Aorta (tissue), 5 donors: ENCODE measurements at regions not wholly inside any gene's neighbourhood (a gene's known extent, or its start where the extent isn't known, plus 50 kb on each side); places are given as distances from the start of the nearest gene placed in this dataset.

Experiments used
- ATAC-seq: fragments of 200-7000 bp; cut with Tn5 transposase; one replicate; pipeline ENCODE4 v1.9.1; 2022; ENCODE audit warnings: moderate library complexity; ENCODE audit not compliant: low FRiP score
- DNase-seq, 2 donors: peaks; one replicate each; pipeline ENCODE4 v3.0.0-alpha.2; 2020
- H3K27ac ChIP-seq, 2 donors: one replicate each; pipeline ENCODE4 v1.5.1; 2013; ENCODE audit warnings: low read length in 2 of 2, mild to moderate bottlenecking in 2 of 2, moderate library complexity in 2 of 2, control low read depth in 1 of 2, inconsistent platforms in 1 of 2, low read depth in 1 of 2
- H3K27me3 ChIP-seq, 2 donors: one replicate each; pipeline ENCODE4 v1.6.1; 2013; ENCODE audit warnings: control low read depth in 1 of 2, low read length in 1 of 2, mild to moderate bottlenecking in 1 of 2, moderate library complexity in 1 of 2; ENCODE audit not compliant: insufficient read depth in 2 of 2, control insufficient read depth in 1 of 2
- H3K36me3 ChIP-seq, 2 donors: one replicate each; pipeline ENCODE4 v1.6.1; 2013; ENCODE audit warnings: control low read depth in 1 of 2, low read length in 1 of 2, mild to moderate bottlenecking in 1 of 2; ENCODE audit not compliant: insufficient read depth in 2 of 2, control insufficient read depth in 1 of 2
- H3K4me1 ChIP-seq, 2 donors: one replicate each; pipeline ENCODE4 v1.6.1; 2013; ENCODE audit warnings: low read length in 2 of 2, control low read depth in 1 of 2, mild to moderate bottlenecking in 1 of 2, moderate library complexity in 1 of 2; ENCODE audit not compliant: insufficient read depth in 2 of 2, control insufficient read depth in 1 of 2
- H3K4me3 ChIP-seq, 2 donors: one replicate each; pipeline ENCODE4 v1.5.1; 2013; ENCODE audit warnings: low read length in 2 of 2, control low read depth in 1 of 2, mild to moderate bottlenecking in 1 of 2
- H3K9me3 ChIP-seq: one replicate; pipeline ENCODE4 v1.6.1; 2013; ENCODE audit warnings: mild to moderate bottlenecking, low read length; ENCODE audit not compliant: control insufficient read depth
- WGBS, 2 donors: extraction: QIAGEN DNeasy Blood & Tissue Kit; methylation state at CpG; one replicate each; pipeline ENCODE4 v1.1.7; 2013; 5-methylcytosine and 5-hydroxymethylcytosine counted together
- intact Hi-C, 2 donors: fragments of 100-400 bp; cut with DNase I; formaldehyde crosslinking; loops; one replicate each; pipeline versions ENCODE4 v1.14.2 to v1.15.0; 2022
- donor health status: healthy with polysubstance abuse.
- donor health status: Bipolar disorder and iron deficiency.
- donor health status: DM: no; HTN: no; CAD: no.
- donor health status: DM: no; HTN: no; CAD: no.
- donor health status: DM: yes; HTN: yes; CAD: no.

DNA sequence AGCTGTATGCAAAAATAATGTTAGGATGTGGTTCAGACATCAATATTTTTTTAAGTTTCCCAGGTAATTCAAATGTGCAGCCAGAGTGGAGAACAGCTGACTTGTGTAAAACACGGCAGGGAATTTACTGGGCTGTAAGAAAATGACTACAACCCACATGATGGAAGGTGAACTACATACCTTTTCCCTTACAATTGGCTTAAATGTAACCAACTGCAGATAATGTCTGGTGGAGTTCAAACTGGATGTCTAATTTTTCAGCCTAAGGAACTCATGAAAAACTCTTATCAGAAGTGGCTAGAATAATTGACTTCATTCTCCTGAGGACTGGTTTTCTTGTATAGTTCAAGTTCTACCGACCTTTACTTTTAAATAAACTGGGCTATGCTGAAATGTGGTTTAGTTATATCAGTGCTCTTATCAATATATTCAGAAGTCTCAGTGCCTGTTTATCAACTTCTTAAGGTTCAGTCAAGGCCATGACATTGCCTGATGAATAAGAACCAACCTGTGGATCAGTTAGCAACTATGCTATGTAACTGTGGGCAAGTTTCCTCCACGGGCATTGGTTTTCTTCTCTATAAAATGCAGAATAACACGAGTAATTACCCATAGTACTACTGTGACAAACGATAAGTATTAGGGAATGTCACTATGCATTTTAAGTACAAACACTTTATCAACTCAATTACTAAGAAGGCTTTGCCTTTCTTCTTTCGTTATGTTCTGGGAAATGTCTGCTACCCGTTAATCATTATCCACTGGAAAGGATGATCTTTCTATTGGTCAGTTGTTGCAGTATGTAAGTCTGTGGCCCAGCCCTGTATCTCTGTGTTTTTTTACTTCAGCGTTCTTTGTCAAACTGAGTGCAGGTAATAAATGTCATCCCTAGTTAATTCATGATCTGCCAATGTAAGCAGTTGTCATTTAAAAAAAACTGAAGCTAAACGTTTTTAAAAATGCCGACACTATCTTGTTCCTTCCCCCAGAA lies 181.6 kb downstream of the PCDH7 start:
- intact Hi-C loops, result loop anchor here in 1 of 2 donors (2.0 kb wide), 1 partner anchor 51 kb away; no protein-coding TSS in a partner anchor
- no peaks in the 10 kb centered on the region for H3K27me3 ChIP-seq
- WGBS, 2 donors, result 69 to 71% methylated on average over 10 of the region's 10 CpGs
- H3K9me3 ChIP-seq, result no peaks in the 10 kb centered on the region
- no peaks in the 10 kb centered on the region for H3K36me3 ChIP-seq
- DNase-seq (no peak), ATAC-seq (no peak)
- H3K4me1 ChIP-seq, result peaks cover 0 to 13% of the 10 kb centered on the region in 2 donors
- no peak overlapping the region for H3K27ac ChIP-seq
- H3K4me3 ChIP-seq, result no peak overlapping the region

GRCh38 chr4:30903502-30904214 lies 183.5 kb downstream of the PCDH7 start:
- no peak for DNase-seq
- H3K36me3 ChIP-seq, result no peaks in the 10 kb centered on the region
- ATAC-seq, result no peak
- intact Hi-C loops, result loop anchor here in 1 of 2 donors (2.0 kb wide), 1 partner anchor 53 kb away; no protein-coding TSS in a partner anchor
- H3K27me3 ChIP-seq, result no peaks in the 10 kb centered on the region
- H3K9me3 ChIP-seq, result no peaks in the 10 kb centered on the region
- no peak overlapping the region for H3K27ac ChIP-seq
- no peak overlapping the region for H3K4me3 ChIP-seq
- H3K4me1 ChIP-seq, result peaks cover 0 to 13% of the 10 kb centered on the region in 2 donors

GRCh38 chr4:30904215-30904555 lies 184.0 kb downstream of the PCDH7 start:
- Histone ChIP-seq H3K4me1 (peaks cover 0 to 13% of the 10 kb centered on the region in 2 donors), H3K9me3 (no peaks in the 10 kb centered on the region), H3K36me3 (no peaks in the 10 kb centered on the region), H3K4me3 (no peak overlapping the region), H3K27ac (no peak overlapping the region), H3K27me3 (no peaks in the 10 kb centered on the region)
- no peak for DNase-seq
- intact Hi-C loops, result no loop called here
- no peak for ATAC-seq
- 71 to 75% methylated on average over 2 of the region's 2 CpGs for WGBS, 2 donors

DNA sequence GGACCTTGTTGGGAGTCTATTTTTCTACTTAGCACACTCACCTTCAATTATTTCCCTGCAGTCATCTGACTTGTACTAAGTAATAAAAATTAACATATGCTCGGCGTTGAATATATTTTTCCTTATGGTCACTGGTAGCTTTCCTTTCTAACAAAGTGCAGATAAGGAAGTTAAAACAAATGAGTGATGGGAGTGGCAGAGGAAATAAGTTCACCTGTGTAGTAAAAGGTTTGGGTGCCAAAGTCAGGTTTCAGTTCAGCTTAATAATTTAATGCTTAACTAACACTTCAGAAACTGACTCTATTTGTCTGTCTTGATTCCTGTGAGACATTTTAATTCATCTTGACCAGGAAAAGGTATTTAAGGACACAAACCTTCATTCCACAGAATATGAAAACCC lies 184.4 kb downstream of the PCDH7 start:
- H3K9me3 ChIP-seq, result no peaks in the 10 kb centered on the region
- H3K27ac ChIP-seq, result no peak overlapping the region
- intact Hi-C loops, result no loop called here
- no peaks in the 10 kb centered on the region for H3K27me3 ChIP-seq
- no peaks in the 10 kb centered on the region for H3K36me3 ChIP-seq
- DNase-seq, result no peak
- H3K4me3 ChIP-seq, result no peak overlapping the region
- ATAC-seq, result no peak
- H3K4me1 ChIP-seq, result peaks cover 0 to 13% of the 10 kb centered on the region in 2 donors
- WGBS, 2 donors, result 91 to 96% methylated on average over 2 of the region's 2 CpGs

DNA sequence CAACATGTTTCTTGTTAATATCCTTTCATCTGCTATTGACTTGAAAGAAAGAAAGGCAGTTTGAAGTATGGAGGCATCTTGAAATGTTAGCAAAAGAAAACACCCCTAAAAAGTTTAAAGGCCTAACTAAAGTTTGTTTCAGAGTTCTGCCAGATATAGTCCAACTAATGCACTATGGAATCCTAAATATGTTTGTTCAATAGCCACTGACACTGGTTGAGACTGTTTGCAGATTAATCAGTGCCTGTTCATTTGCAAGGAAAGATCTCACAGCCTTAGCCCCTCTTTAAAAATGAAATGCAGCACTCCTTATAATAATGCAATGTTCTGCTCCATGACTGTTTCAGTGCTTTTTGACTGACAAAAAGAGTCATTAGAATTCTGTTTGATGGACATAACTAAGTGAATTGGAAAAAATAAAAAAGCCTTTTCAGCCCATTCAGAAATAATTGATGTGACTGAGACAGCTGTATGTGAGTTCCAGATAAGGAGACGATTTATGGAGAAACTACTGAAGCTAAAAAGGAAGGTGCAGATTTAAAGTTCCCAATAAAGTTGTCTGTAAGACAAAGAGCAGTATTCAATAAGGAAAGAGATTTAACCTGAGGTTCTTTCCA lies 192.0 kb downstream of the PCDH7 start:
- Histone ChIP-seq H3K9me3 (no peaks in the 10 kb centered on the region), H3K4me1 (peaks cover 2 to 3% of the 10 kb centered on the region in 2 donors), H3K4me3 (no peak overlapping the region), H3K36me3 (no peaks in the 10 kb centered on the region), H3K27ac (no peak overlapping the region), H3K27me3 (no peaks in the 10 kb centered on the region)
- 2 to 3% methylated on average over 1 of the region's 1 CpG for WGBS, 2 donors
- intact Hi-C loops, result no loop called here
- no peak for ATAC-seq
- DNase-seq, result no peak

- DNase-seq (no peak), ATAC-seq (no peak)
- 85 to 86% methylated on average over 5 of the region's 5 CpGs for WGBS, 2 donors
- H3K4me3 ChIP-seq, result no peak overlapping the region
- intact Hi-C loops, result no loop called here
- no peaks in the 10 kb centered on the region for H3K27me3 ChIP-seq
- no peaks in the 10 kb centered on the region for H3K9me3 ChIP-seq
- H3K4me1 ChIP-seq, result peaks cover 2 to 3% of the 10 kb centered on the region in 2 donors
- H3K27ac ChIP-seq, result no peak overlapping the region
- H3K36me3 ChIP-seq, result peaks cover 0 to 2% of the 10 kb centered on the region in 2 donors
Measured at GRCh38 chr4:30916337-30917274, 196.4 kb downstream of the PCDH7 start.

GRCh38 chr4:30917946-30918345 lies 197.8 kb downstream of the PCDH7 start:
- no peak overlapping the region for H3K4me3 ChIP-seq
- H3K4me1 ChIP-seq, result peaks cover 0 to 2% of the 10 kb centered on the region in 2 donors
- intact Hi-C loops, result no loop called here
- peaks cover 0 to 2% of the 10 kb centered on the region in 2 donors for H3K36me3 ChIP-seq
- DNase-seq (no peak), ATAC-seq (no peak)
- H3K27me3 ChIP-seq, result no peaks in the 10 kb centered on the region
- H3K27ac ChIP-seq, result no peak overlapping the region
- no peaks in the 10 kb centered on the region for H3K9me3 ChIP-seq

- ATAC-seq (no peak), DNase-seq (no peak)
- WGBS, 2 donors, result 93 to 100% methylated on average over 1 of the region's 1 CpG
- intact Hi-C loops, result no loop called here
- Histone ChIP-seq H3K27ac (no peak overlapping the region), H3K4me3 (no peak overlapping the region), H3K9me3 (no peaks in the 10 kb centered on the region), H3K36me3 (peaks cover 0 to 2% of the 10 kb centered on the region in 2 donors), H3K27me3 (no peaks in the 10 kb centered on the region), H3K4me1 (peaks cover 0 to 2% of the 10 kb centered on the region in 2 donors)
Measured at GRCh38 chr4:30919458-30919857, 199.3 kb downstream of the PCDH7 start.
